OCI-LY7 (cell line): ENCODE measurements at regions not wholly inside any gene's neighbourhood (a gene's known extent, or its start where the extent isn't known, plus 50 kb on each side); places are given as distances from the start of the nearest gene placed in this dataset.

ENCODE experiments used
- BruUV-seq: library from RNA; stranded (reverse); fragments of 400-500 nt; replicated peaks from 2 replicates; lab custom pipeline; 2021; lab: Mats Ljungman, UMichigan
- CTCF ChIA-PET: fragments of 300-600 bp; sonication (Branson Sonifier 250); formaldehyde crosslinking; loops from one replicate; lab custom pipeline; 2022; ENCODE audit warnings: antibody characterized with exemption; ENCODE audit not compliant: unreplicated experiment; lab: Charles Lee
- POLR2A ChIA-PET: fragments of 300-600 bp; sonication (Branson Sonifier 250); formaldehyde crosslinking; loops from one replicate; lab custom pipeline; 2022; ENCODE audit warnings: antibody characterized with exemption; lab: Charles Lee
- DNase-seq: peaks from one replicate; pipeline ENCODE4 v3.0.0-alpha.2; 2015; ENCODE audit warnings: low spot score
- H2AFZ ChIP-seq: fragments of 200-600 bp; sonication (generic), shearing (Covaris generic); 2 replicates; pipeline ENCODE4 v1.6.1; 2014; ENCODE audit warnings: mild to moderate bottlenecking, antibody characterized with exemption, low read length, moderate library complexity
- H3K27ac ChIP-seq: fragments of 200-600 bp; sonication (generic); 2 replicates; pipeline ENCODE4 v1.5.1; 2014; ENCODE audit warnings: mixed run types, low read depth, mild to moderate bottlenecking, moderate library complexity, low read length, inconsistent platforms; ENCODE audit not compliant: poor library complexity, severe bottlenecking
- H3K36me3 ChIP-seq: fragments of 200-600 bp; sonication (generic); 2 replicates; pipeline ENCODE4 v1.6.1; 2014; ENCODE audit warnings: mild to moderate bottlenecking, antibody characterized with exemption, low read length, moderate library complexity, mixed read lengths; ENCODE audit not compliant: insufficient read depth
- H3K4me1 ChIP-seq: fragments of 200-600 bp; sonication (generic); 2 replicates; pipeline ENCODE4 v1.5.1; 2014; ENCODE audit warnings: mild to moderate bottlenecking, low read length; ENCODE audit not compliant: insufficient read depth, poor library complexity, severe bottlenecking
- H3K4me2 ChIP-seq: fragments of 200-600 bp; sonication (generic); 2 replicates; pipeline ENCODE4 v1.6.1; 2014; ENCODE audit warnings: mild to moderate bottlenecking, low read length
- H3K4me3 ChIP-seq: fragments of 200-600 bp; sonication (generic); 2 replicates; pipeline ENCODE4 v1.5.1; 2014; ENCODE audit warnings: mild to moderate bottlenecking, low read depth, low read length; ENCODE audit not compliant: poor library complexity, severe bottlenecking
- H3K79me2 ChIP-seq: fragments of 200-600 bp; sonication (generic); 2 replicates; pipeline ENCODE4 v1.6.1; 2016; ENCODE audit warnings: low read depth, mild to moderate bottlenecking, low read length, moderate library complexity, mixed read lengths; ENCODE audit not compliant: insufficient read depth
- H3K9me2 ChIP-seq: fragments of 200-600 bp; sonication (generic); 2 replicates; pipeline ENCODE4 v1.6.1; 2016; ENCODE audit warnings: mild to moderate bottlenecking, low read length, mixed read lengths; ENCODE audit not compliant: insufficient read depth
- H3K9me3 ChIP-seq: fragments of 200-600 bp; sonication (generic); 2 replicates; pipeline ENCODE4 v1.6.1; 2014; ENCODE audit warnings: mild to moderate bottlenecking, mixed run types, low read length, mixed read lengths
- H4K20me1 ChIP-seq: fragments of 200-600 bp; sonication (generic); 2 replicates; pipeline ENCODE4 v1.6.1; 2014; ENCODE audit warnings: mild to moderate bottlenecking, antibody characterized with exemption, low read length, moderate library complexity, mixed read lengths; ENCODE audit not compliant: insufficient read depth
- CTCF ChIP-seq: fragments of 200-600 bp; sonication (generic); conservative IDR thresholded peaks from 2 replicates; pipeline ENCODE4 v1.5.1; 2014; ENCODE audit warnings: mild to moderate bottlenecking, antibody characterized with exemption, low read length, moderate library complexity, mixed read lengths
- EZH2phosphoT487 ChIP-seq: fragments of 200-600 bp; sonication (generic); IDR thresholded peaks from 2 replicates; pipeline ENCODE4 v1.6.1; 2018; ENCODE audit warnings: low read depth, borderline replicate concordance, mild to moderate bottlenecking, mixed run types, antibody characterized with exemption, low read length, moderate library complexity, mixed read lengths
- intact Hi-C: fragments of 100-400 bp; cut with micrococcal nuclease; formaldehyde crosslinking; loops from one replicate; pipeline ENCODE4 v1.10.0; 2022; ENCODE audit not compliant: unreplicated experiment

- no peaks in the 10 kb centered on the region for H4K20me1 ChIP-seq
- TF ChIP-seq EZH2phosphoT487 (no peak), CTCF (no peak)
- H3K27ac ChIP-seq = peak overlapping the region; percentile 95
- BruUV-seq = no TSS peak
- H3K9me2 ChIP-seq = no peaks in the 10 kb centered on the region
- intact Hi-C loops = loop anchor here (5.0 to 10.0 kb wide), 5 partner anchors 112 to 1901 kb away; partner anchors contain the start of genes MFSD11 and SRSF2
- no peaks in the 10 kb centered on the region for H3K9me3 ChIP-seq
- H2AFZ ChIP-seq = no peak overlapping the region
- H3K4me2 ChIP-seq = peak overlapping the region; percentile 80
- POLR2A ChIA-PET = interaction anchor here (0.7 to 4.1 kb wide), 13 partner anchors 9 to 112 kb away, joined by 3 to 39 read pairs (median 5); no protein-coding TSS in a partner anchor
- H3K4me1 ChIP-seq = peaks cover 97% of the 10 kb centered on the region
- DNase-seq = no peak
- peaks cover 22% of the 10 kb centered on the region for H3K36me3 ChIP-seq
- no peak overlapping the region for H3K4me3 ChIP-seq
- CTCF ChIA-PET = interaction anchor here (1.3 to 2.6 kb wide), 3 partner anchors 12 to 43 kb away, joined by 3 to 13 read pairs (median 12); no protein-coding TSS in a partner anchor
- H3K79me2 ChIP-seq = peaks cover 41% of the 10 kb centered on the region
Measured at GRCh38 chr17:77443748-77444260, 303.0 kb downstream of the SEC14L1 start.

GRCh38 chr17:77444628-77444983 is 303.8 kb downstream of the SEC14L1 start:
- Histone ChIP-seq H3K9me2 (no peaks in the 10 kb centered on the region), H4K20me1 (no peaks in the 10 kb centered on the region), H3K79me2 (peaks cover 49% of the 10 kb centered on the region), H3K9me3 (no peaks in the 10 kb centered on the region), H3K27ac (peak overlapping the region; percentile 95), H3K4me3 (peak overlapping the region; percentile 47), H2AFZ (no peak overlapping the region), H3K4me2 (peak overlapping the region; percentile 80), H3K4me1 (peaks cover 97% of the 10 kb centered on the region), H3K36me3 (peaks cover 22% of the 10 kb centered on the region)
- POLR2A ChIA-PET = interaction anchor here (1.0 to 4.1 kb wide), 15 partner anchors 9 to 773 kb away, joined by 3 to 39 read pairs (median 5); no protein-coding TSS in a partner anchor
- no TSS peak for BruUV-seq
- no peak for TF ChIP-seq CTCF
- no peak for TF ChIP-seq EZH2phosphoT487
- CTCF ChIA-PET = interaction anchor here (0.6 to 2.6 kb wide), 5 partner anchors 13 to 1575 kb away, joined by 3 to 13 read pairs (median 3); no protein-coding TSS in a partner anchor
- intact Hi-C loops = loop anchor here (5.0 to 10.0 kb wide), 5 partner anchors 112 to 1900 kb away; partner anchors contain the start of genes MFSD11 and SRSF2
- peak; percentile 79 for DNase-seq
